ENCODE measurements at regions not wholly inside any gene's neighbourhood (a gene's known extent, or its start where the extent isn't known, plus 50 kb on each side); places are given as distances from the start of the nearest gene placed in this dataset.

- TF ChIP-seq CTCF (IDR thresholded peaks at IDR 0.05) (no peak), POLR2AphosphoS5 (IDR thresholded peaks at IDR 0.05) (peak in 1 of 2 donors; percentile 17)
Measured at GRCh38 chr3:72152551-72153476, 367.9 kb upstream of the PROK2 start.
